HEK293 (cell line): ENCODE measurements at regions not wholly inside any gene's neighbourhood (a gene's known extent, or its start where the extent isn't known, plus 50 kb on each side); places are given as distances from the start of the nearest gene placed in this dataset.

ENCODE experiments used
- CTCF ChIA-PET: fragments of 350-600 bp; formaldehyde crosslinking; extraction: SDS; loops from one replicate; lab custom pipeline; 2021; ENCODE audit warnings: antibody characterized with exemption; lab: Yijun Ruan, JAX
- POLR2A ChIA-PET: fragments of 300-600 bp; formaldehyde crosslinking; extraction: SDS; loops from one replicate; lab custom pipeline; 2020; ENCODE audit warnings: antibody characterized with exemption, inconsistent platforms; lab: Yijun Ruan, JAX
- H3K27ac ChIP-seq: fragments of 200-500 bp; sonication (Bioruptor generic); 2 replicates; pipeline ENCODE4 v1.5.1; 2014; ENCODE audit warnings: low read depth, low read length, control low read depth, inconsistent platforms; ENCODE audit errors: extremely low read depth
- H3K36me3 ChIP-seq, 2 experiments: fragments of 200-500 bp in 1 of 2; sonication (Bioruptor generic) in 1 of 2; 1 replicate in 1 of 2; 2 replicates in 1 of 2; pipeline ENCODE4 v1.5.1; 2014 to 2017; ENCODE audit warnings: inconsistent platforms in 2 of 2, low read length in 2 of 2; ENCODE audit not compliant: control insufficient read depth in 2 of 2, insufficient read depth in 1 of 2
- H3K4me1 ChIP-seq: fragments of 200-500 bp; sonication (Bioruptor generic); 2 replicates; pipeline ENCODE4 v1.5.1; 2014; ENCODE audit warnings: mild to moderate bottlenecking, low read length, inconsistent platforms; ENCODE audit not compliant: control insufficient read depth, insufficient read depth
- H3K4me3 ChIP-seq: 2 replicates; pipeline ENCODE4 v1.5.1; 2011; ENCODE audit warnings: low read depth, mild to moderate bottlenecking, control low read depth, low read length, moderate library complexity
- H3K9me3 ChIP-seq: fragments of 200-500 bp; sonication (Bioruptor generic); 2 replicates; pipeline ENCODE4 v1.5.1; 2014; ENCODE audit warnings: low read depth, low read length, inconsistent platforms; ENCODE audit not compliant: control insufficient read depth, insufficient read depth
- BCL11A ChIP-seq: fragments of 450-650 bp; formaldehyde crosslinking; IDR thresholded peaks from 2 replicates; pipeline ENCODE4 v1.5.1; 2016; ENCODE audit warnings: low read depth, missing biosample characterization, missing genetic modification characterization
- GLIS1 ChIP-seq: fragments of 450-650 bp; formaldehyde crosslinking; IDR thresholded peaks from 2 replicates; pipeline ENCODE4 v1.5.1; 2016; ENCODE audit warnings: missing biosample characterization, missing genetic modification characterization
- HOXA7 ChIP-seq: sonication (generic); formaldehyde crosslinking; IDR thresholded peaks from 2 replicates; pipeline ENCODE4 v1.8.1; 2022; ENCODE audit warnings: missing genetic modification reagents, borderline replicate concordance
- HOXD13 ChIP-seq: sonication (generic); formaldehyde crosslinking; IDR thresholded peaks from 2 replicates; pipeline ENCODE4 v1.8.0; 2022; ENCODE audit warnings: missing genetic modification reagents, borderline replicate concordance
- IKZF3 ChIP-seq: fragments of 450-650 bp; IDR thresholded peaks from 2 replicates; pipeline ENCODE4 v1.5.0; 2018; ENCODE audit warnings: missing biosample characterization, mild to moderate bottlenecking, missing genetic modification characterization, moderate library complexity
- KLF10 ChIP-seq: fragments of 450-650 bp; IDR thresholded peaks from 2 replicates; pipeline ENCODE4 v1.5.1; 2018; ENCODE audit warnings: missing biosample characterization, mild to moderate bottlenecking, missing genetic modification characterization
- SALL2 ChIP-seq: fragments of 450-650 bp; formaldehyde crosslinking; IDR thresholded peaks from 2 replicates; pipeline ENCODE4 v1.5.0; 2017; ENCODE audit warnings: missing biosample characterization, mild to moderate bottlenecking, missing genetic modification characterization, borderline replicate concordance
- SP3 ChIP-seq: fragments of 450-650 bp; formaldehyde crosslinking; IDR thresholded peaks from 2 replicates; pipeline ENCODE4 v1.5.1; 2016; ENCODE audit warnings: missing biosample characterization, missing genetic modification characterization
- ZFHX2 ChIP-seq: fragments of 450-650 bp; formaldehyde crosslinking; conservative IDR thresholded peaks from 2 replicates; pipeline ENCODE4 v1.5.1; 2016; ENCODE audit warnings: missing biosample characterization, missing genetic modification characterization
- ZFP3 ChIP-seq: fragments of 450-650 bp; formaldehyde crosslinking; IDR thresholded peaks from 2 replicates; pipeline ENCODE4 v1.5.1; 2016; ENCODE audit warnings: low read depth, missing biosample characterization, missing genetic modification characterization
- ZFP41 ChIP-seq: fragments of 450-650 bp; formaldehyde crosslinking; IDR thresholded peaks from 2 replicates; pipeline ENCODE4 v1.5.1; 2016; ENCODE audit warnings: missing biosample characterization, missing genetic modification characterization, borderline replicate concordance
- ZNF157 ChIP-seq: fragments of 450-650 bp; formaldehyde crosslinking; IDR thresholded peaks from 2 replicates; pipeline ENCODE4 v1.5.1; 2016; ENCODE audit warnings: missing biosample characterization, missing genetic modification characterization
- ZNF223 ChIP-seq: fragments of 450-650 bp; formaldehyde crosslinking; IDR thresholded peaks from 2 replicates; pipeline ENCODE4 v1.5.1; 2016; ENCODE audit warnings: missing biosample characterization, missing genetic modification characterization
- ZNF248 ChIP-seq: fragments of 450-650 bp; formaldehyde crosslinking; IDR thresholded peaks from 2 replicates; pipeline ENCODE4 v1.5.1; 2017; ENCODE audit warnings: missing biosample characterization, missing genetic modification characterization
- ZNF473 ChIP-seq: fragments of 450-650 bp; formaldehyde crosslinking; IDR thresholded peaks from 2 replicates; pipeline ENCODE4 v1.5.1; 2017; ENCODE audit warnings: missing biosample characterization, missing genetic modification characterization
- ZNF561 ChIP-seq: fragments of 450-650 bp; IDR thresholded peaks from 2 replicates; pipeline ENCODE4 v1.5.1; 2018; ENCODE audit warnings: missing biosample characterization, missing genetic modification characterization, borderline replicate concordance
- ZNF626 ChIP-seq: fragments of 450-650 bp; sonication (Bioruptor Pico); formaldehyde crosslinking; IDR thresholded peaks from 2 replicates; pipeline ENCODE4 v1.5.1; 2018; ENCODE audit warnings: missing biosample characterization, missing genetic modification characterization, inconsistent platforms
- ZNF747 ChIP-seq: fragments of 450-650 bp; formaldehyde crosslinking; IDR thresholded peaks from 2 replicates; pipeline ENCODE4 v1.5.1; 2016; ENCODE audit warnings: missing biosample characterization, missing genetic modification characterization
- ZNF76 ChIP-seq: fragments of 450-650 bp; formaldehyde crosslinking; IDR thresholded peaks from 2 replicates; pipeline ENCODE4; 2016; ENCODE audit warnings: low read depth, missing biosample characterization, missing genetic modification characterization, borderline replicate concordance
- TF ChIP-seq, protein P1 (sequence below): fragments of 450-650 bp; formaldehyde crosslinking; IDR thresholded peaks from 2 replicates; pipeline ENCODE4 v1.5.1; 2017; ENCODE audit warnings: missing biosample characterization, missing genetic modification characterization
- TF ChIP-seq, protein P2 (sequence below): fragments of 450-650 bp; formaldehyde crosslinking; IDR thresholded peaks from 2 replicates; pipeline ENCODE4 v1.5.1; 2016; ENCODE audit warnings: missing biosample characterization, missing genetic modification characterization
- TF ChIP-seq, protein P3 (sequence below): fragments of 450-650 bp; formaldehyde crosslinking; IDR thresholded peaks from 2 replicates; pipeline ENCODE4 v1.5.1; 2017; ENCODE audit warnings: missing biosample characterization, missing genetic modification characterization
- TF ChIP-seq, protein P4 (sequence below): fragments of 450-650 bp; formaldehyde crosslinking; conservative IDR thresholded peaks from 2 replicates; pipeline ENCODE4 v1.5.1; 2016; ENCODE audit warnings: low read depth, missing biosample characterization, missing genetic modification characterization

DNA sequence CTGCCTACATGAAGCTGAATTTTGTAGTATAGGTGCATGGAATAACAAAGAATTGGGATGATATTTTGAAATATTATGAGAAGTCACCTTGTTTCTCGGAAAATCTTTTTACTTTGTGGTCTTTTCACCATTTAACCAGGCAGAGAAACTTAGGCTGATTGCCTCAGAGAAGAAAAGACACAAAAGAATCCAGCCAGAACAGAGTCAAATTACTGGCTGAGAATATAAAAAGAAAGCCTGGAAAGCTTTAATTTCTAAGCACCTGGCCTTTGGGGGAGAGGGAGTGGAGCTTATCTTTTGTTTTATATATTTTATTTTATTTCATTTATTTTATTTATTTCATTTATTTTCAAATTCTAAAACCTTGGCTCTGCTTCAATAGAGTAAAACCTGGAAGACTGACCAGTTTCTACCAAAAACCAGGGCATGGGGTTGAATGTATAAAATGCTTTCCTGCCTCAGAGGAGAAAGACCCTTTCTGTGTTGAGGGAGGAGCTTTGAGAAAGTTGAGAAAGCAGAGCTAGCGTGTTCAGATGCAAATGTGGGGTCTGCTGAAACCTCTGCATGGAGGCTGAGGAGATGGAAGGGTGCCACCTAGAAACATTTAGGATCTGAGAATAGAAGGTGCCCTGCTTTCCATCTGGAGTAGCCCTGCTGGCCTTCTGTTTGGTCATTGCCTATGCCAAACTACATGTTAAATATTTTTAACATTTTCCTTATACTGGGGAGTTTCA is 81.6 kb downstream of the NREP start:
- peaks cover 2% of the 10 kb centered on the region; the same call in 1 of the 2 replicates for H3K4me1 ChIP-seq
- no peaks in the 10 kb centered on the region for H3K9me3 ChIP-seq
- TF ChIP-seq IKZF3 (tag by site-specific recombination) (no peak), ZNF626 (tag by site-specific recombination) (no peak), ZNF473 (no peak), ZFP41 (tag by site-specific recombination) (no peak), ZNF223 (no peak), ZNF747 (tag by site-specific recombination) (no peak), HOXD13 (no peak), ZFP3 (tag by site-specific recombination) (no peak), ZFHX2 (tag by site-specific recombination) (no peak)
- TF ChIP-seq, protein P1, sequence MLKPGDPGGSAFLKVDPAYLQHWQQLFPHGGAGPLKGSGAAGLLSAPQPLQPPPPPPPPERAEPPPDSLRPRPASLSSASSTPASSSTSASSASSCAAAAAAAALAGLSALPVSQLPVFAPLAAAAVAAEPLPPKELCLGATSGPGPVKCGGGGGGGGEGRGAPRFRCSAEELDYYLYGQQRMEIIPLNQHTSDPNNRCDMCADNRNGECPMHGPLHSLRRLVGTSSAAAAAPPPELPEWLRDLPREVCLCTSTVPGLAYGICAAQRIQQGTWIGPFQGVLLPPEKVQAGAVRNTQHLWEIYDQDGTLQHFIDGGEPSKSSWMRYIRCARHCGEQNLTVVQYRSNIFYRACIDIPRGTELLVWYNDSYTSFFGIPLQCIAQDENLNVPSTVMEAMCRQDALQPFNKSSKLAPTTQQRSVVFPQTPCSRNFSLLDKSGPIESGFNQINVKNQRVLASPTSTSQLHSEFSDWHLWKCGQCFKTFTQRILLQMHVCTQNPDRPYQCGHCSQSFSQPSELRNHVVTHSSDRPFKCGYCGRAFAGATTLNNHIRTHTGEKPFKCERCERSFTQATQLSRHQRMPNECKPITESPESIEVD (tag by site-specific recombination) = no peak
- TF ChIP-seq, protein P2, sequence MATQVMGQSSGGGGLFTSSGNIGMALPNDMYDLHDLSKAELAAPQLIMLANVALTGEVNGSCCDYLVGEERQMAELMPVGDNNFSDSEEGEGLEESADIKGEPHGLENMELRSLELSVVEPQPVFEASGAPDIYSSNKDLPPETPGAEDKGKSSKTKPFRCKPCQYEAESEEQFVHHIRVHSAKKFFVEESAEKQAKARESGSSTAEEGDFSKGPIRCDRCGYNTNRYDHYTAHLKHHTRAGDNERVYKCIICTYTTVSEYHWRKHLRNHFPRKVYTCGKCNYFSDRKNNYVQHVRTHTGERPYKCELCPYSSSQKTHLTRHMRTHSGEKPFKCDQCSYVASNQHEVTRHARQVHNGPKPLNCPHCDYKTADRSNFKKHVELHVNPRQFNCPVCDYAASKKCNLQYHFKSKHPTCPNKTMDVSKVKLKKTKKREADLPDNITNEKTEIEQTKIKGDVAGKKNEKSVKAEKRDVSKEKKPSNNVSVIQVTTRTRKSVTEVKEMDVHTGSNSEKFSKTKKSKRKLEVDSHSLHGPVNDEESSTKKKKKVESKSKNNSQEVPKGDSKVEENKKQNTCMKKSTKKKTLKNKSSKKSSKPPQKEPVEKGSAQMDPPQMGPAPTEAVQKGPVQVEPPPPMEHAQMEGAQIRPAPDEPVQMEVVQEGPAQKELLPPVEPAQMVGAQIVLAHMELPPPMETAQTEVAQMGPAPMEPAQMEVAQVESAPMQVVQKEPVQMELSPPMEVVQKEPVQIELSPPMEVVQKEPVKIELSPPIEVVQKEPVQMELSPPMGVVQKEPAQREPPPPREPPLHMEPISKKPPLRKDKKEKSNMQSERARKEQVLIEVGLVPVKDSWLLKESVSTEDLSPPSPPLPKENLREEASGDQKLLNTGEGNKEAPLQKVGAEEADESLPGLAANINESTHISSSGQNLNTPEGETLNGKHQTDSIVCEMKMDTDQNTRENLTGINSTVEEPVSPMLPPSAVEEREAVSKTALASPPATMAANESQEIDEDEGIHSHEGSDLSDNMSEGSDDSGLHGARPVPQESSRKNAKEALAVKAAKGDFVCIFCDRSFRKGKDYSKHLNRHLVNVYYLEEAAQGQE = no peak
- ChIA-PET POLR2A (no interaction called here), CTCF (interaction anchor here (0.6 kb wide), 1 partner anchor 52 kb away, joined by 3 read pairs; no protein-coding TSS in a partner anchor)
- no peak overlapping the region for H3K4me3 ChIP-seq
- H3K27ac ChIP-seq = no peak overlapping the region
- no peaks in the 10 kb centered on the region for H3K36me3 ChIP-seq

DNA sequence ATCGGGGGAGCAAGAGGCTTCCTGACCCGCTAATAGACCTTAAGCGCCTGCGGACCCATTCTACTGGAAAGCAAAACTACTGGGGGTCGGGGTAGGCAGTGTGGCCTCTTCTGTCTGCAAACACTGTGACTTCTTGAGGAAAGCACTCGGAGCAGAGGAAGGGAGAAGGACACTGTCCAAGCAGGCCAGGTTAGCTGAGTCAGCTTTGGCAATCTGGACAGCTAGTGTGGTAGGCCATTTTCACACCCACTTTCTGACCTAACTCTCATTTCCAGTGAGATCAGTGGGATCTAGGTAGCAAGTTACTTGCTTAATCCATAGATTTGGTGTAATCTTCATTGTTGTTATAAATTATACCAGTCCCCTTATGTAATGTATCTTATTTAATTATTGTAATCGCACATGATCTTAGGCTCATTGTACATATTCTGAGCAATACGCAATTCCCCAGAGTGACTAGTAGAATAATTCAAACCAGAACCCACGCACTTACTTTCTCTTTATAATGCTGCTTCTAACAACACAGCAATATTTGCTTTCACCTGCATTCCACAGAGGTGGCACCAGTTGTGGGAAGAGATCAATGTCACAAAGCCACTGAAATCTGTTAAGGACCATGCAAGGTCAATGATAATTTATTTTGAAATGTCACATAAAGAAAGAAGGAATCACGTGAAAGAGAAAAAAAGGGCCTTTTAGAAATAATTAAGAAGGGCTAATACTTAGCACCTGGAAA is 82.9 kb downstream of the NREP start:
- Histone ChIP-seq H3K4me3 (no peak overlapping the region), H3K27ac (no peak overlapping the region), H3K36me3 (no peaks in the 10 kb centered on the region), H3K9me3 (no peaks in the 10 kb centered on the region), H3K4me1 (no peaks in the 10 kb centered on the region)
- CTCF ChIA-PET = interaction anchor here (0.5 kb wide), 1 partner anchor 522 kb away, joined by 4 read pairs; no protein-coding TSS in a partner anchor
- POLR2A ChIA-PET = no interaction called here
- no peak for TF ChIP-seq ZNF76 (tag by site-specific recombination)
- no peak for TF ChIP-seq KLF10 (tag by site-specific recombination)
- no peak for TF ChIP-seq ZFP3 (tag by site-specific recombination)
- TF ChIP-seq BCL11A (tag by site-specific recombination) = no peak
- no peak for TF ChIP-seq GLIS1 (tag by site-specific recombination)
- TF ChIP-seq HOXA7 (CRISPR knock-in tag) = no peak
- TF ChIP-seq ZNF561 = no peak
- no peak for TF ChIP-seq SALL2
- no peak for TF ChIP-seq ZNF157
- TF ChIP-seq SP3 (tag by site-specific recombination) = no peak
- TF ChIP-seq, protein P3, sequence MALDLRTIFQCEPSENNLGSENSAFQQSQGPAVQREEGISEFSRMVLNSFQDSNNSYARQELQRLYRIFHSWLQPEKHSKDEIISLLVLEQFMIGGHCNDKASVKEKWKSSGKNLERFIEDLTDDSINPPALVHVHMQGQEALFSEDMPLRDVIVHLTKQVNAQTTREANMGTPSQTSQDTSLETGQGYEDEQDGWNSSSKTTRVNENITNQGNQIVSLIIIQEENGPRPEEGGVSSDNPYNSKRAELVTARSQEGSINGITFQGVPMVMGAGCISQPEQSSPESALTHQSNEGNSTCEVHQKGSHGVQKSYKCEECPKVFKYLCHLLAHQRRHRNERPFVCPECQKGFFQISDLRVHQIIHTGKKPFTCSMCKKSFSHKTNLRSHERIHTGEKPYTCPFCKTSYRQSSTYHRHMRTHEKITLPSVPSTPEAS (tag by site-specific recombination) = no peak
- TF ChIP-seq ZNF248 (tag by site-specific recombination) = no peak
- TF ChIP-seq, protein P4, sequence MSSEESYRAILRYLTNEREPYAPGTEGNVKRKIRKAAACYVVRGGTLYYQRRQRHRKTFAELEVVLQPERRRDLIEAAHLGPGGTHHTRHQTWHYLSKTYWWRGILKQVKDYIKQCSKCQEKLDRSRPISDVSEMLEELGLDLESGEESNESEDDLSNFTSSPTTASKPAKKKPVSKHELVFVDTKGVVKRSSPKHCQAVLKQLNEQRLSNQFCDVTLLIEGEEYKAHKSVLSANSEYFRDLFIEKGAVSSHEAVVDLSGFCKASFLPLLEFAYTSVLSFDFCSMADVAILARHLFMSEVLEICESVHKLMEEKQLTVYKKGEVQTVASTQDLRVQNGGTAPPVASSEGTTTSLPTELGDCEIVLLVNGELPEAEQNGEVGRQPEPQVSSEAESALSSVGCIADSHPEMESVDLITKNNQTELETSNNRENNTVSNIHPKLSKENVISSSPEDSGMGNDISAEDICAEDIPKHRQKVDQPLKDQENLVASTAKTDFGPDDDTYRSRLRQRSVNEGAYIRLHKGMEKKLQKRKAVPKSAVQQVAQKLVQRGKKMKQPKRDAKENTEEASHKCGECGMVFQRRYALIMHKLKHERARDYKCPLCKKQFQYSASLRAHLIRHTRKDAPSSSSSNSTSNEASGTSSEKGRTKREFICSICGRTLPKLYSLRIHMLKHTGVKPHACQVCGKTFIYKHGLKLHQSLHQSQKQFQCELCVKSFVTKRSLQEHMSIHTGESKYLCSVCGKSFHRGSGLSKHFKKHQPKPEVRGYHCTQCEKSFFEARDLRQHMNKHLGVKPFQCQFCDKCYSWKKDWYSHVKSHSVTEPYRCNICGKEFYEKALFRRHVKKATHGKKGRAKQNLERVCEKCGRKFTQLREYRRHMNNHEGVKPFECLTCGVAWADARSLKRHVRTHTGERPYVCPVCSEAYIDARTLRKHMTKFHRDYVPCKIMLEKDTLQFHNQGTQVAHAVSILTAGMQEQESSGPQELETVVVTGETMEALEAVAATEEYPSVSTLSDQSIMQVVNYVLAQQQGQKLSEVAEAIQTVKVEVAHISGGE (tag by site-specific recombination) = no peak
